ENCODE measurements at regions not wholly inside any gene's neighbourhood (a gene's known extent, or its start where the extent isn't known, plus 50 kb on each side); places are given as distances from the start of the nearest gene placed in this dataset.

DNA sequence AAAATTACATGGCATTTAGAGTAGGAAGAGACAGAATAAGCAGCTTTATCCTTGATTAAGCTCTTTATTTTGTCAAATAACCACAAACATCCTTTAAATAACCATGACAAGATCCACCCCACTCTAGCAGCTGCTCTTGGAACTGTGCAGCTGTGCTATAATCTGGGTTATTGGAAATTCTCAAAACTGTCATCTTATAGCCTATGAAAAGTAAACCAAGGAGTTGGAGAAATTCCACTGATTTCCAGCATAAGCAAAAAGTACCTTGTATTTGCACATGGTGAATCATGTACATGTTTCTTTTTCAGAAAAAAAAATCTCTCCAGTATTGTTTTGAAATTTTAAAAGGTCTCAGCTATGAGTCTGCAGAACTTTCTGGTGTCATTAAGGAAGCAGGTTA is 88.8 kb upstream of the ABI3BP start:
- DNase-seq = no peak

GRCh38 chr3:101081446-101081845 is 88.2 kb upstream of the ABI3BP start:
- DNase-seq = no peak

- no peak for DNase-seq
Measured at GRCh38 chr3:101077361-101078011, 84.3 kb upstream of the ABI3BP start.

GRCh38 chr3:101074518-101074917 is 81.3 kb upstream of the ABI3BP start:
- DNase-seq = no peak

DNA sequence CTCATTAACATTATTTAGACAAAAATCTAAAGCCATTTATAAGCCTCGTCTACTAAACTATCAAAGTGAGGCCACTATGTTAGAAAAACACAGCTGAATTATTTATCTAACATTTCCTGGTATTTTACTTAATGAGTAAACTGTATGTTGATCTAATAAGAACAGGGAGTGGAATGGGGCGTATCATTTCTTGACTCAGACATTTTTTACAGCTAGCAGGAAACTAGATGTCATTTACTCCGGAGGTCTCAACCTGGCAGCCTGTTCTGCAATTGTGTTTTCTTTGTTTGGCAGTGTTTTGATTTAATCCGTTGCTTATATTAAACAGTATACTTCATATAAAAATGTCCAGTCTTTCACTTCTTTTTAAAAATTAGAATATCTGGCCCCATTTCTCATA is 79.1 kb upstream of the ABI3BP start:
- DNase-seq = no peak

DNA sequence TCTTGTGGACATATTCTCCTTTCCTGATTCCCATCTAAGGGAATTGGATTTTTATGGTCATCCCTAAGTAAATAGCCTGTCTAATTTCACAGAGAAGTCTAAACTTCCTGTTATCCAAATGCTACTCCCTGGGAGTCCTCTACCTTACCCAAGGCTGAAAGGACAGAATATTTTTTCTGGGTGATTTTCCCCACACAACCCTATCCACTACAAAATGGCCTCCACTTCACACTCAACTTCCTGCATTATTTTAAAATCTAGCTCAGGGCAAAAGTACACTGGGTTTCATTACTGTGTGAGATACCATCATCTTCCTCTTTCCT is 77.5 kb upstream of the ABI3BP start:
- no peak for DNase-seq

- DNase-seq = peak; percentile 55
Measured at GRCh38 chr3:101069901-101070798, 76.9 kb upstream of the ABI3BP start.

DNA sequence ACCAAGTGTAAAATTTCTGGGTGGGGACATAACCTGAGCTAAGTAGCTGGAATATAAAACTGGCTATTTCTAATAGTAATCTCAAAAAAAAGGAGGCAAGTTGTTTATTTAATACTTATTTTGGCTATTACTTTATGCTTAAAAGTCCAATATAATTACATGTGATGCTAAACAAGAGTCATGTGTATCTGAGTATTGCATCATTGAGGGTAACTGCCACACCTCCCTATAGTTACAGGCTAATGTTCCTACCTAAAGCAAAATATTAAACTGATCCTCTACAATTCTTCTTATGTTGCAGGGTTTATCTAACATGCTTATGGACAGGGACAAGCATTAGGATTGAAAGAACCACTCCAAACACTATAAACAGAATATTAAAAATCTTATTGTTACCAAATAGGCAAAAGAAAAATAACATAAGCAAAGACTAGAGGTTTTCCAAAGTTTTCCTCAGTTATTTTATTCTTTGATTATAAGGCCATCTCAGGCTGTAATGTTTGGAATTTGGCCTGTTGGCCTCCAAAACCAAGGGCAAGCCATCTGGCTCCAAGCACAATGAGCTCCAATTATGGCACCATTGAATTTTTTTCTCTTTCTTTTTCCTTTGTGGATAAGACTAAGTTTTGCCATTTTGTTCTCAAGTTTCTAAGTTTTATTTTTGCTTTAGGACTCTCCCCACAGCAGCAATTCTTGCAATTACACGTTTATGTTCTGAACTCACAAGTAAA is 75.8 kb upstream of the ABI3BP start:
- DNase-seq = no peak

GRCh38 chr3:101066711-101067129 is 73.5 kb upstream of the ABI3BP start:
- DNase-seq = no peak

- no peak for DNase-seq
Measured at GRCh38 chr3:101065962-101066361, 72.7 kb upstream of the ABI3BP start.

DNA sequence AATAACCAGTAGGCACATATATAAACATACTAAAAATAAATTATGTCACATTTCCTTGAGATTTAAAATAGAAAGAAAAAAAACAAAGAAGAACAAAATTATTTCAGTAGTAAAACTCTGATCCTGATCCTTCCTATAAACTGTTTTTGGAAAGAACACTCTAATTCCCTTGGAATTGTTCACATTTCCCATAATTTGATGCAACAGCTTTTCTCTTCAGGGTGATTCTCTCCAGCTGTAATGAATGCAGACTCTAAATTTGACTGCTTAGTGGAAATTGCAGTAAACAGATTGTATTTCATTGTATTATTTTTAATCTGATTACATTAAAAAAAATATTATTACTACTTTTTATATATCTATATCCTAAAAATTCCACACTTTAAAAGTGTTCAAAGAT is 70.2 kb upstream of the ABI3BP start:
- DNase-seq = no peak

GRCh38 chr3:101061312-101061711 is 68.1 kb upstream of the ABI3BP start:
- DNase-seq = no peak

GRCh38 chr3:101050866-101051265 is 57.6 kb upstream of the ABI3BP start:
- no peak for DNase-seq

- no peak for DNase-seq
Measured at GRCh38 chr3:101050046-101050445, 56.8 kb upstream of the ABI3BP start.

- DNase-seq = no peak
Measured at GRCh38 chr3:101049532-101049931, 56.3 kb upstream of the ABI3BP start.

DNA sequence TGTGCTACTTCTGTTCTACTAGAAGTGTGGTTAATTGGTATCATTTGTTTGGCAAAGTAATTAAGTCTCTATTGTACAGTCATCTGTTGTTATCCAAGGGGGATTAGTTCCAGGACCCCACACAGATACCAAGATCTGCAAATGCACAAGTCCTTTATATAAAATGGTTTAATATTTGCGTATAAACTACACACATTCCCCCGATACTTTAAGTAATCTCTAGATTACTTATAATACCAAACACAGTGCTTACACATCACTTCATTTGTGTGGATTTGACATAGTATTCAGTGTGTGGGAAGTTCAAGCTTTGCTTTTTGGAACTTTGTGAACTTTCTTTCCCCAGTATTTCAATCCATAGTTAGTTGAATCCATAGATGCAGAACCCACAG is 50.5 kb upstream of the ABI3BP start:
- DNase-seq = no peak

DNA sequence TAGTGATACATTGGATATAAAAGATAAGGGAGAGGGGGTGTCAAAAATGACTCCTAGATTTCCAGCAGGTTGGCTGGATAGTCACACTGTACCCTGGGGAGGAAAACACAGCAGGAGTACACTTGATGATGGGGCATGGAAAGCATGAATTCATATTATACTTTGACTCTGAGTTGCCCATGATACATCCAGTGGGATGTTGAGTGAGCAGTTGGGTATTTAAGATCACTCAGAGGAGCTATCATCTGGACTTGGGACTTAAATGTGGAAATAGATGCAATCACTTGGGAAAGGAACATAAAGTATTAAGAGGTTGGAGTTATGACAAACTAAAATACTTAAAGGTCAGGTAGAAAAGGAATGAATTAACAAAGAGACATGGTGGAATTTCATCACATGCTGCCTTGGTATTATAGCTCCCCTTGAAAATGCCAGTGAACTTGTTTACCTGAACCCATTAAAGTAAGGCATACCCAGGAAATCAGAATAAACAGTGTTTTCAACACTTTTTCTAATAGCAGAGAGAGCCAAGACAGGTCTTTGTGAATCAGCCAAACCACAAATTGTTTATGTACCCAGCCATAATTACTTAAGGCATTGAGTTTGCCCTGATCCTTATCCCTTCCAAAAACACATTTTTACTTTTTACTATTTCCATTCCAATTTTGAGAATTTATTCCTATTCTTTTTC is 49.9 kb upstream of the ABI3BP start:
- DNase-seq = no peak
